ENCODE measurements at regions not wholly inside any gene's neighbourhood (a gene's known extent, or its start where the extent isn't known, plus 50 kb on each side); places are given as distances from the start of the nearest gene placed in this dataset.

DNA sequence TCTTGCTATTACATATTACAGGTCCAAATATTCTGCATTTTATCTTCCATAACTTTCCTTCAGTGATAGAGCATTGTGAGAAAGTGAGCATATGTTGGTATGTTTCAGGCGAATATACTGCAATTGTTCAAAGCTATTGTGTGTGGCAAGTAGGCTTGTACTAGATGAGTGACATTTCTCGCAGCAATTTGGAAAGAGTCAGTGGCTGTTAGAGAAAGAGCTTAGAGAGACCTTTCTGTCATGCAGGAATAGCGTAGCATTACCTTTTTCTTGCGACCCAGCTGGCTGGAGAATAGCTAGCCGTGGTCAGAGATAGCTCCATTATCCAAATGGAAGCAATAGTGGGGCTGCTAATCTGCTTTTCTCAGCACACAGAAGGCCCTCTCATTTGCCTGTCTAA, 678.5 kb upstream of the FOXG1 start:
- no peak for DNase-seq (ENCODE audit: low spot score)
- TF ChIP-seq EZH2 (IDR thresholded peaks at IDR 0.05; ENCODE audit: borderline replicate concordance, low read depth, low read length, poor library complexity, severe bottlenecking): no peak
- TF ChIP-seq, protein P1, sequence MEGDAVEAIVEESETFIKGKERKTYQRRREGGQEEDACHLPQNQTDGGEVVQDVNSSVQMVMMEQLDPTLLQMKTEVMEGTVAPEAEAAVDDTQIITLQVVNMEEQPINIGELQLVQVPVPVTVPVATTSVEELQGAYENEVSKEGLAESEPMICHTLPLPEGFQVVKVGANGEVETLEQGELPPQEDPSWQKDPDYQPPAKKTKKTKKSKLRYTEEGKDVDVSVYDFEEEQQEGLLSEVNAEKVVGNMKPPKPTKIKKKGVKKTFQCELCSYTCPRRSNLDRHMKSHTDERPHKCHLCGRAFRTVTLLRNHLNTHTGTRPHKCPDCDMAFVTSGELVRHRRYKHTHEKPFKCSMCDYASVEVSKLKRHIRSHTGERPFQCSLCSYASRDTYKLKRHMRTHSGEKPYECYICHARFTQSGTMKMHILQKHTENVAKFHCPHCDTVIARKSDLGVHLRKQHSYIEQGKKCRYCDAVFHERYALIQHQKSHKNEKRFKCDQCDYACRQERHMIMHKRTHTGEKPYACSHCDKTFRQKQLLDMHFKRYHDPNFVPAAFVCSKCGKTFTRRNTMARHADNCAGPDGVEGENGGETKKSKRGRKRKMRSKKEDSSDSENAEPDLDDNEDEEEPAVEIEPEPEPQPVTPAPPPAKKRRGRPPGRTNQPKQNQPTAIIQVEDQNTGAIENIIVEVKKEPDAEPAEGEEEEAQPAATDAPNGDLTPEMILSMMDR (conservative IDR thresholded peaks at IDR 0.05; ENCODE audit: low read depth, low read length): no peak
- intact Hi-C loops (cut with micrococcal nuclease; ENCODE audit: unreplicated experiment): no loop called here
- Histone ChIP-seq H3K4me1 (ENCODE audit: insufficient read depth, low read length, poor library complexity, severe bottlenecking) (no peaks in the 10 kb centered on the region), H3K27me3 (replicated peaks; ENCODE audit: insufficient read depth, low read depth, low read length, poor library complexity) (no peaks in the 10 kb centered on the region), H3K36me3 (ENCODE audit: insufficient read depth, low read length, poor library complexity, severe bottlenecking) (no peaks in the 10 kb centered on the region), H3K9me3 (ENCODE audit: low read depth, low read length, poor library complexity, severe bottlenecking) (peaks cover 2% of the 10 kb centered on the region), H3K4me3 (ENCODE audit: low read depth, low read length, poor library complexity, severe bottlenecking) (no peak overlapping the region), H3K27ac (ENCODE audit: low read depth, low read length, poor library complexity, severe bottlenecking) (no peak overlapping the region)
- BruUV-seq (replicated peaks): no TSS peak
- ChIA-PET POLR2A (ENCODE audit: low non-redundant PET) (no interaction called here), CTCF (no interaction called here)

DNA sequence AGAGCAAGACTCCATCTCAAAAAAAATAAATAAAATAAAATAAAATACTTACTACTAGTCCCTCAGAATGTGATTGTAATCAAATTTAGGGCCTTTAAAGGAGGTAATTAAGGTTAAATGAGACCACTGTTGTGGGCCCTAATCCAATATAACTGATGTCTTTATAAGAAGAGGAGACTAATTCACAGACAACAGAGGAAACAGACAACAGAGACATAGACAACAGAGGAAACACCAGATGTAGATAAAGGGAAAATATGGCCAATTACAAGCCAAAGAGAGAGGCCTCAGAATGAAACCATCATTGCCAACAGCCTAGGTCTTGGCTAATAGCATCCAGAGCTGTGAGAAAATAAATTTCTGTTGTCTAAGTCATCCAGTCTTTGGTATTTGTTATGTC, 669.0 kb upstream of the FOXG1 start:
- TF ChIP-seq, protein P1 (conservative IDR thresholded peaks at IDR 0.05; ENCODE audit: low read depth, low read length): no peak
- TF ChIP-seq EZH2 (IDR thresholded peaks at IDR 0.05; ENCODE audit: borderline replicate concordance, low read depth, low read length, poor library complexity, severe bottlenecking): no peak
- CTCF ChIA-PET: no interaction called here
- no peaks in the 10 kb centered on the region for H3K4me1 ChIP-seq (ENCODE audit: insufficient read depth, low read length, poor library complexity, severe bottlenecking)
- intact Hi-C loops (cut with micrococcal nuclease; ENCODE audit: unreplicated experiment): no loop called here
- H3K9me3 ChIP-seq (ENCODE audit: low read depth, low read length, poor library complexity, severe bottlenecking): peaks cover 21% of the 10 kb centered on the region
- no TSS peak for BruUV-seq (replicated peaks)
- no peaks in the 10 kb centered on the region for H3K27me3 ChIP-seq (replicated peaks; ENCODE audit: insufficient read depth, low read depth, low read length, poor library complexity)
- no peak for DNase-seq (ENCODE audit: low spot score)
- no peak overlapping the region for H3K4me3 ChIP-seq (ENCODE audit: low read depth, low read length, poor library complexity, severe bottlenecking)
- no peaks in the 10 kb centered on the region for H3K36me3 ChIP-seq (ENCODE audit: insufficient read depth, low read length, poor library complexity, severe bottlenecking)
- POLR2A ChIA-PET (ENCODE audit: low non-redundant PET): no interaction called here
- H3K27ac ChIP-seq (ENCODE audit: low read depth, low read length, poor library complexity, severe bottlenecking): no peak overlapping the region

DNA sequence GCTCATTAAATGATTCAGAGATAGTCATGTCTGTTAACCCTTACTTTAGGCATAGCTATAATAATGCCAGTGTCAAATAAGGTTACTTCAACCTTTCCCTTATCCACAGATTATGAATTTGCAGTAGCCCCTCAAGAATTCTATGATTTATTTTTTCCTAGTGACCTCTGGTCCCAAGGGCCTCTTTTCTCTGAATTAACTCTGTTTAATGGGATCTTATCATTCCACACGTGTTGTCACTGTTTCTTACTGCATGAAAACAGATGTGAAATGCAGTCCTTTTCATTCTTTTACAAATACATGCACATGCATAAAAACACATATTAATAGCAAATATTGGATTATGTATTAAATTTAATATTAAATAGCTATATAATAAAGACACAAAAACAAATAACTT, 667.7 kb upstream of the FOXG1 start:
- no TSS peak for BruUV-seq (replicated peaks)
- DNase-seq (ENCODE audit: low spot score): no peak
- intact Hi-C loops (cut with micrococcal nuclease; ENCODE audit: unreplicated experiment): no loop called here
- Histone ChIP-seq H3K36me3 (ENCODE audit: insufficient read depth, low read length, poor library complexity, severe bottlenecking) (no peaks in the 10 kb centered on the region), H3K4me1 (ENCODE audit: insufficient read depth, low read length, poor library complexity, severe bottlenecking) (no peaks in the 10 kb centered on the region), H3K27ac (ENCODE audit: low read depth, low read length, poor library complexity, severe bottlenecking) (no peak overlapping the region), H3K27me3 (replicated peaks; ENCODE audit: insufficient read depth, low read depth, low read length, poor library complexity) (no peaks in the 10 kb centered on the region), H3K9me3 (ENCODE audit: low read depth, low read length, poor library complexity, severe bottlenecking) (peaks cover 27% of the 10 kb centered on the region), H3K4me3 (ENCODE audit: low read depth, low read length, poor library complexity, severe bottlenecking) (no peak overlapping the region)
- ChIA-PET POLR2A (ENCODE audit: low non-redundant PET) (no interaction called here), CTCF (no interaction called here)
- TF ChIP-seq, protein P1 (conservative IDR thresholded peaks at IDR 0.05; ENCODE audit: low read depth, low read length): no peak
- TF ChIP-seq EZH2 (IDR thresholded peaks at IDR 0.05; ENCODE audit: borderline replicate concordance, low read depth, low read length, poor library complexity, severe bottlenecking): no peak

Data from A673 (cell line).